ENCODE measurements at regions not wholly inside any gene's neighbourhood (a gene's known extent, or its start where the extent isn't known, plus 50 kb on each side); places are given as distances from the start of the nearest gene placed in this dataset.

GRCh38 chr14:81855007-81855406 is 321.4 kb upstream of the SEL1L start:
- DNase-seq (ENCODE audit: insufficient read length), result no peak
- TF ChIP-seq POLR2AphosphoS5 (IDR thresholded peaks at IDR 0.05; ENCODE audit: low read depth, low read length) (no peak), POLR2A (IDR thresholded peaks at IDR 0.05; ENCODE audit: low read depth, low read length) (no peak), TAF1 (IDR thresholded peaks at IDR 0.05; ENCODE audit: borderline replicate concordance, low read depth, low read length) (no peak)
- no peak for FAIRE-seq

GRCh38 chr14:81859046-81859445 is 325.4 kb upstream of the SEL1L start:
- DNase-seq (ENCODE audit: insufficient read length), result no peak
- no peak for TF ChIP-seq POLR2AphosphoS5 (IDR thresholded peaks at IDR 0.05; ENCODE audit: low read depth, low read length)
- TF ChIP-seq TAF1 (IDR thresholded peaks at IDR 0.05; ENCODE audit: borderline replicate concordance, low read depth, low read length), result no peak
- TF ChIP-seq POLR2A (IDR thresholded peaks at IDR 0.05; ENCODE audit: low read depth, low read length), result no peak
- no peak for FAIRE-seq

GRCh38 chr14:81868172-81868571 is 334.5 kb upstream of the SEL1L start:
- TF ChIP-seq TAF1 (IDR thresholded peaks at IDR 0.05; ENCODE audit: borderline replicate concordance, low read depth, low read length) (no peak), POLR2AphosphoS5 (IDR thresholded peaks at IDR 0.05; ENCODE audit: low read depth, low read length) (no peak), POLR2A (IDR thresholded peaks at IDR 0.05; ENCODE audit: low read depth, low read length) (no peak)
- no peak for DNase-seq (ENCODE audit: insufficient read length)
- FAIRE-seq, result no peak

GRCh38 chr14:81871706-81872105 is 338.1 kb upstream of the SEL1L start:
- TF ChIP-seq POLR2A (IDR thresholded peaks at IDR 0.05; ENCODE audit: low read depth, low read length) (no peak), TAF1 (IDR thresholded peaks at IDR 0.05; ENCODE audit: borderline replicate concordance, low read depth, low read length) (no peak), POLR2AphosphoS5 (IDR thresholded peaks at IDR 0.05; ENCODE audit: low read depth, low read length) (no peak)
- FAIRE-seq (no peak), DNase-seq (ENCODE audit: insufficient read length) (no peak)

- FAIRE-seq (no peak), DNase-seq (ENCODE audit: insufficient read length) (no peak)
- no peak for TF ChIP-seq POLR2A (IDR thresholded peaks at IDR 0.05; ENCODE audit: low read depth, low read length)
- no peak for TF ChIP-seq TAF1 (IDR thresholded peaks at IDR 0.05; ENCODE audit: borderline replicate concordance, low read depth, low read length)
- no peak for TF ChIP-seq POLR2AphosphoS5 (IDR thresholded peaks at IDR 0.05; ENCODE audit: low read depth, low read length)
Observed at GRCh38 chr14:81884382-81884781, 350.7 kb upstream of the SEL1L start.

- FAIRE-seq, result no peak
- DNase-seq (ENCODE audit: insufficient read length), result no peak
- no peak for TF ChIP-seq POLR2A (IDR thresholded peaks at IDR 0.05; ENCODE audit: low read depth, low read length)
- TF ChIP-seq POLR2AphosphoS5 (IDR thresholded peaks at IDR 0.05; ENCODE audit: low read depth, low read length), result no peak
Observed at GRCh38 chr14:81886588-81886987, 352.9 kb upstream of the SEL1L start.

GRCh38 chr14:81889529-81889928 is 355.9 kb upstream of the SEL1L start:
- FAIRE-seq (no peak), DNase-seq (ENCODE audit: insufficient read length) (no peak)
- TF ChIP-seq TAF1 (IDR thresholded peaks at IDR 0.05; ENCODE audit: borderline replicate concordance, low read depth, low read length), result no peak
- no peak for TF ChIP-seq POLR2AphosphoS5 (IDR thresholded peaks at IDR 0.05; ENCODE audit: low read depth, low read length)
- no peak for TF ChIP-seq POLR2A (IDR thresholded peaks at IDR 0.05; ENCODE audit: low read depth, low read length)

GRCh38 chr14:81890020-81890419 is 356.4 kb upstream of the SEL1L start:
- FAIRE-seq (no peak), DNase-seq (ENCODE audit: insufficient read length) (no peak)
- no peak for TF ChIP-seq TAF1 (IDR thresholded peaks at IDR 0.05; ENCODE audit: borderline replicate concordance, low read depth, low read length)
- TF ChIP-seq POLR2AphosphoS5 (IDR thresholded peaks at IDR 0.05; ENCODE audit: low read depth, low read length), result no peak
- no peak for TF ChIP-seq POLR2A (IDR thresholded peaks at IDR 0.05; ENCODE audit: low read depth, low read length)

GRCh38 chr14:81903477-81903876 is 369.8 kb upstream of the SEL1L start:
- FAIRE-seq (no peak), DNase-seq (ENCODE audit: insufficient read length) (no peak)

GRCh38 chr14:81927070-81927469 is 393.4 kb upstream of the SEL1L start:
- DNase-seq (ENCODE audit: insufficient read length) (no peak), FAIRE-seq (no peak)
- no peak for TF ChIP-seq POLR2A (IDR thresholded peaks at IDR 0.05; ENCODE audit: low read depth, low read length)
- no peak for TF ChIP-seq TAF1 (IDR thresholded peaks at IDR 0.05; ENCODE audit: borderline replicate concordance, low read depth, low read length)
- no peak for TF ChIP-seq POLR2AphosphoS5 (IDR thresholded peaks at IDR 0.05; ENCODE audit: low read depth, low read length)

More at GRCh38 chr14:81903477-81903876, 369.8 kb upstream of the SEL1L start:
- no peak for TF ChIP-seq POLR2A (IDR thresholded peaks at IDR 0.05; ENCODE audit: low read depth, low read length)
- no peak for TF ChIP-seq TAF1 (IDR thresholded peaks at IDR 0.05; ENCODE audit: borderline replicate concordance, low read depth, low read length)
- TF ChIP-seq POLR2AphosphoS5 (IDR thresholded peaks at IDR 0.05; ENCODE audit: low read depth, low read length), result no peak

GRCh38 chr14:81931828-81932227 is 398.2 kb upstream of the SEL1L start:
- TF ChIP-seq TAF1 (IDR thresholded peaks at IDR 0.05; ENCODE audit: borderline replicate concordance, low read depth, low read length) (no peak), POLR2A (IDR thresholded peaks at IDR 0.05; ENCODE audit: low read depth, low read length) (no peak), POLR2AphosphoS5 (IDR thresholded peaks at IDR 0.05; ENCODE audit: low read depth, low read length) (no peak)
- FAIRE-seq (no peak), DNase-seq (ENCODE audit: insufficient read length) (no peak)

GRCh38 chr14:81936348-81936747 is 402.7 kb upstream of the SEL1L start:
- DNase-seq (ENCODE audit: insufficient read length), result no peak
- no peak for TF ChIP-seq POLR2A (IDR thresholded peaks at IDR 0.05; ENCODE audit: low read depth, low read length)
- no peak for TF ChIP-seq TAF1 (IDR thresholded peaks at IDR 0.05; ENCODE audit: borderline replicate concordance, low read depth, low read length)
- no peak for TF ChIP-seq POLR2AphosphoS5 (IDR thresholded peaks at IDR 0.05; ENCODE audit: low read depth, low read length)
- no peak for FAIRE-seq

GRCh38 chr14:81936902-81937301 is 403.2 kb upstream of the SEL1L start:
- TF ChIP-seq TAF1 (IDR thresholded peaks at IDR 0.05; ENCODE audit: borderline replicate concordance, low read depth, low read length), result no peak
- TF ChIP-seq POLR2AphosphoS5 (IDR thresholded peaks at IDR 0.05; ENCODE audit: low read depth, low read length), result no peak
- TF ChIP-seq POLR2A (IDR thresholded peaks at IDR 0.05; ENCODE audit: low read depth, low read length), result no peak
- FAIRE-seq (no peak), DNase-seq (ENCODE audit: insufficient read length) (no peak)
